22Rv1 (cell line): ENCODE measurements at regions not wholly inside any gene's neighbourhood (a gene's known extent, or its start where the extent isn't known, plus 50 kb on each side); places are given as distances from the start of the nearest gene placed in this dataset.

ENCODE experiments used
- H3K27ac ChIP-seq: fragments of 450-650 bp; 2 replicates; pipeline ENCODE4 v1.5.1; 2017
- CTCF ChIP-seq: fragments of 450-650 bp; IDR thresholded peaks from 2 replicates; pipeline ENCODE4 v1.5.1; 2017; ENCODE audit warnings: mild to moderate bottlenecking
- ZFX ChIP-seq: fragments of 450-650 bp; IDR thresholded peaks from 2 replicates; pipeline ENCODE4 v1.6.1; 2017; ENCODE audit warnings: antibody characterized with exemption, borderline replicate concordance

GRCh38 chr12:89786177-89786810 is 77.7 kb upstream of the ATP2B1 start:
- H3K27ac ChIP-seq = no peak overlapping the region
- TF ChIP-seq ZFX (no peak), CTCF (no peak)

- no peak overlapping the region for H3K27ac ChIP-seq
- TF ChIP-seq CTCF (no peak), ZFX (no peak)
Measured at GRCh38 chr12:89783359-89784060, 74.9 kb upstream of the ATP2B1 start.

GRCh38 chr12:89782807-89783206 is 74.2 kb upstream of the ATP2B1 start:
- H3K27ac ChIP-seq = no peak overlapping the region
- TF ChIP-seq CTCF (no peak), ZFX (no peak)

GRCh38 chr12:89781946-89782550 is 73.4 kb upstream of the ATP2B1 start:
- TF ChIP-seq CTCF (no peak), ZFX (no peak)
- no peak overlapping the region for H3K27ac ChIP-seq

- no peak for TF ChIP-seq ZFX
- no peak for TF ChIP-seq CTCF
- H3K27ac ChIP-seq = no peak overlapping the region
Measured at GRCh38 chr12:89781156-89781555, 72.5 kb upstream of the ATP2B1 start.

GRCh38 chr12:89779090-89779489 is 70.5 kb upstream of the ATP2B1 start:
- no peak for TF ChIP-seq CTCF
- TF ChIP-seq ZFX = no peak

GRCh38 chr12:89777733-89778379 is 69.2 kb upstream of the ATP2B1 start:
- no peak for TF ChIP-seq ZFX
- H3K27ac ChIP-seq = no peak overlapping the region

More at GRCh38 chr12:89779090-89779489, 70.5 kb upstream of the ATP2B1 start:
- no peak overlapping the region for H3K27ac ChIP-seq
